ENCODE measurements at regions not wholly inside any gene's neighbourhood (a gene's known extent, or its start where the extent isn't known, plus 50 kb on each side); places are given as distances from the start of the nearest gene placed in this dataset.

- ChIA-PET CTCF (no interaction called here), POLR2A (no interaction called here)
- ATAC-seq (no peak), FAIRE-seq (no peak), DNase-seq (ENCODE audit: low read depth in 1 of 2, low spot score in 1 of 2) (no peak)
- WGBS (ENCODE audit: missing lambda C conversion rate) = 15% methylated on average over 1 of the region's 1 CpG
- TF ChIP-seq, protein P1, sequence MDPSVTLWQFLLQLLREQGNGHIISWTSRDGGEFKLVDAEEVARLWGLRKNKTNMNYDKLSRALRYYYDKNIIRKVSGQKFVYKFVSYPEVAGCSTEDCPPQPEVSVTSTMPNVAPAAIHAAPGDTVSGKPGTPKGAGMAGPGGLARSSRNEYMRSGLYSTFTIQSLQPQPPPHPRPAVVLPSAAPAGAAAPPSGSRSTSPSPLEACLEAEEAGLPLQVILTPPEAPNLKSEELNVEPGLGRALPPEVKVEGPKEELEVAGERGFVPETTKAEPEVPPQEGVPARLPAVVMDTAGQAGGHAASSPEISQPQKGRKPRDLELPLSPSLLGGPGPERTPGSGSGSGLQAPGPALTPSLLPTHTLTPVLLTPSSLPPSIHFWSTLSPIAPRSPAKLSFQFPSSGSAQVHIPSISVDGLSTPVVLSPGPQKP (IDR thresholded peaks at IDR 0.05; ENCODE audit: low read depth, low read length) = no peak
- TF ChIP-seq NFE2L2 (conservative IDR thresholded peaks at IDR 0.05; ENCODE audit: low read length) (no peak), RFX5 (IDR thresholded peaks at IDR 0.05) (no peak), NR3C1 (IDR thresholded peaks at IDR 0.05) (no peak), POLR2AphosphoS2 (conservative IDR thresholded peaks at IDR 0.05; ENCODE audit: low read length) (no peak), ZNF302 (CRISPR knock-in tag; IDR thresholded peaks at IDR 0.05) (no peak), BCL3 (IDR thresholded peaks at IDR 0.05) (no peak), MAX (IDR thresholded peaks at IDR 0.05) (no peak), SMC3 (IDR thresholded peaks at IDR 0.05) (no peak), MYC (IDR thresholded peaks at IDR 0.05; ENCODE audit: borderline replicate concordance, low read length) (no peak), NPAS2 (CRISPR knock-in tag; IDR thresholded peaks at IDR 0.05; ENCODE audit: borderline replicate concordance) (no peak), BHLHE40 (IDR thresholded peaks at IDR 0.05; ENCODE audit: low read depth, low read length) (no peak), HEYL (CRISPR knock-in tag; IDR thresholded peaks at IDR 0.05) (no peak), RCOR1 (IDR thresholded peaks at IDR 0.05; ENCODE audit: low read depth, low read length) (no peak), POLR2A (IDR thresholded peaks at IDR 0.05; ENCODE audit: low read length) (no peak), EP300 (IDR thresholded peaks at IDR 0.05) (no peak), ZC3H11A (IDR thresholded peaks at IDR 0.05) (no peak), MAZ (IDR thresholded peaks at IDR 0.05; ENCODE audit: borderline replicate concordance, low read depth, low read length) (no peak)
- TF ChIP-seq, protein P2, sequence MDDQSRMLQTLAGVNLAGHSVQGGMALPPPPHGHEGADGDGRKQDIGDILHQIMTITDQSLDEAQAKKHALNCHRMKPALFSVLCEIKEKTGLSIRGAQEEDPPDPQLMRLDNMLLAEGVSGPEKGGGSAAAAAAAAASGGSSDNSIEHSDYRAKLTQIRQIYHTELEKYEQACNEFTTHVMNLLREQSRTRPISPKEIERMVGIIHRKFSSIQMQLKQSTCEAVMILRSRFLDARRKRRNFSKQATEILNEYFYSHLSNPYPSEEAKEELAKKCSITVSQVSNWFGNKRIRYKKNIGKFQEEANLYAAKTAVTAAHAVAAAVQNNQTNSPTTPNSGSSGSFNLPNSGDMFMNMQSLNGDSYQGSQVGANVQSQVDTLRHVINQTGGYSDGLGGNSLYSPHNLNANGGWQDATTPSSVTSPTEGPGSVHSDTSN (IDR thresholded peaks at IDR 0.05) = no peak
- Histone ChIP-seq H3K4me1 (no peaks in the 10 kb centered on the region), H3K4me3 (no peak overlapping the region), H3K4me2 (no peak overlapping the region), H3K27ac (no peak overlapping the region), H3K9me3 (no peaks in the 10 kb centered on the region)
These were observed 443.4 kb upstream of the ZP4 start for GRCh38 chr1:238334170-238334569.

DNA sequence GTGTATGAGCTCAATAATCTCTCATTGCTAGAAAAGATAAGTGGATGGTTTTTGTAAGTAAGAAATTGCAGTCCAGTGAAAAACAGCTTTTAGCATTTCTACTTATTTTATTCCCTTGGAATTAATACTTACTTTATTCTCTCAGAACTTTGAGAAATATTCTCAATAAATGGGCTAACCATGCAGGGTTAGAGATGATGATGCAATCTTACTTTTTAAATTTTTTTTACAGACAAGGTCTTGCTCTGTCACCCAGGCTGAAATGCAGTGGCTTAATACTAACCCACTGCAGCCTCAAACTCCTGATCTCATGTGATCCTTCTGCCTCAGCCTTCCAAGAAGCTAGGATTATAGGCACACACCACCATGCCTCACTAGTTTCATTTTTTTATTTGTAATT is 440.8 kb upstream of the ZP4 start:
- POLR2A ChIA-PET = no interaction called here
- no peak for ATAC-seq
- no peak for FAIRE-seq
- DNase-seq (ENCODE audit: low read depth in 1 of 2, low spot score in 1 of 2) = no peak
- no peak for TF ChIP-seq EP300 (IDR thresholded peaks at IDR 0.05)
- no peak for TF ChIP-seq REST (IDR thresholded peaks at IDR 0.05)
- no peak for TF ChIP-seq HEYL (CRISPR knock-in tag; IDR thresholded peaks at IDR 0.05)
- no peak for TF ChIP-seq HOXB5 (CRISPR knock-in tag; IDR thresholded peaks at IDR 0.05)
- TF ChIP-seq PHF8 (IDR thresholded peaks at IDR 0.05; ENCODE audit: borderline replicate concordance, low read depth) = no peak
- TF ChIP-seq HDAC2 (IDR thresholded peaks at IDR 0.05) = no peak
- no peak for TF ChIP-seq TP53 (CRISPR knock-in tag; IDR thresholded peaks at IDR 0.05)
- no peak for TF ChIP-seq MYC (IDR thresholded peaks at IDR 0.05; ENCODE audit: borderline replicate concordance, low read length)
- Histone ChIP-seq H3K4me1 (no peaks in the 10 kb centered on the region), H3K4me3 (no peak overlapping the region), H3K4me2 (no peak overlapping the region), H3K9me3 (no peaks in the 10 kb centered on the region), H3K27ac (no peak overlapping the region)
- CTCF ChIA-PET = no interaction called here
